Calu3 (cell line): ENCODE measurements at regions not wholly inside any gene's neighbourhood (a gene's known extent, or its start where the extent isn't known, plus 50 kb on each side); places are given as distances from the start of the nearest gene placed in this dataset.
"Not testable (repeated sequence)": the region's sequence is repeated elsewhere in the genome, so short reads cannot be mapped to it uniquely, and the experiment has no call there.

Experiments
- BruUV-seq: library from RNA; stranded (reverse); fragments of 400-500 nt; replicated peaks from 2 replicates; lab custom pipeline; 2021; lab: Mats Ljungman, UMichigan
- CTCF ChIA-PET: fragments of 300-600 bp; sonication (Branson Sonifier 250); formaldehyde crosslinking; loops from one replicate; lab custom pipeline; 2022; ENCODE audit warnings: antibody characterized with exemption; lab: Charles Lee
- DNase-seq: peaks from one replicate; pipeline ENCODE4 v3.0.0; 2022
- H3K27ac Mint-ChIP-seq: one replicate; pipeline ENCODE4 v1.8.0; 2022; ENCODE audit warnings: mixed read lengths; ENCODE audit not compliant: unreplicated experiment
- H3K27me3 Mint-ChIP-seq: one replicate; pipeline ENCODE4 v1.8.0; 2022; ENCODE audit warnings: mixed read lengths; ENCODE audit not compliant: unreplicated experiment
- H3K36me3 Mint-ChIP-seq: one replicate; pipeline ENCODE4 v1.8.0; 2022; ENCODE audit warnings: mild to moderate bottlenecking, moderate library complexity, mixed read lengths; ENCODE audit not compliant: insufficient read depth, unreplicated experiment
- H3K4me1 Mint-ChIP-seq: one replicate; pipeline ENCODE4 v1.8.0; 2022; ENCODE audit warnings: mild to moderate bottlenecking, low read depth, mixed read lengths; ENCODE audit not compliant: unreplicated experiment
- H3K4me3 Mint-ChIP-seq: one replicate; pipeline ENCODE4 v1.8.0; 2022; ENCODE audit warnings: mild to moderate bottlenecking, low read depth, moderate library complexity, mixed read lengths; ENCODE audit not compliant: unreplicated experiment
- H3K9me3 Mint-ChIP-seq: one replicate; pipeline ENCODE4 v1.8.0; 2022; ENCODE audit warnings: low read depth, mixed read lengths; ENCODE audit not compliant: unreplicated experiment
- CTCF ChIP-seq: fragments of 200-600 bp; IDR thresholded peaks from one replicate; pipeline ENCODE4 v1.8.0; 2022; ENCODE audit warnings: antibody characterized with exemption; ENCODE audit not compliant: unreplicated experiment
- intact Hi-C: fragments of 100-400 bp; cut with micrococcal nuclease; formaldehyde crosslinking; loops from one replicate; pipeline ENCODE4 v1.10.0; 2022; ENCODE audit not compliant: unreplicated experiment

GRCh38 chr18:35851286-35851970 lies 121.1 kb upstream of the RMP24 start:
- CTCF ChIA-PET, result no interaction called here

GRCh38 chr18:35852786-35853185 lies 119.7 kb upstream of the RMP24 start:
- Mint-ChIP-seq H3K4me1 (no peaks in the 10 kb centered on the region), H3K36me3 (no peaks in the 10 kb centered on the region), H3K9me3 (peaks cover 3% of the 10 kb centered on the region), H3K27ac (no peak overlapping the region), H3K27me3 (peaks cover 48% of the 10 kb centered on the region), H3K4me3 (no peak overlapping the region)
- no TSS peak for BruUV-seq
- CTCF ChIA-PET, result no interaction called here
- intact Hi-C loops, result loop anchor here (1.0 kb wide), 1 partner anchor 18 kb away; no protein-coding TSS in a partner anchor
- TF ChIP-seq CTCF, result no peak
- no peak for DNase-seq

More at GRCh38 chr18:35851286-35851970, 121.1 kb upstream of the RMP24 start:
- Mint-ChIP-seq H3K27ac (no peak overlapping the region), H3K9me3 (peaks cover 3% of the 10 kb centered on the region), H3K27me3 (peaks cover 40% of the 10 kb centered on the region), H3K36me3 (no peaks in the 10 kb centered on the region), H3K4me1 (no peaks in the 10 kb centered on the region), H3K4me3 (no peak overlapping the region)
- no TSS peak for BruUV-seq
- TF ChIP-seq CTCF, result no peak
- DNase-seq, result no peak
- intact Hi-C loops, result no loop called here

- intact Hi-C loops, result no loop called here
- no TSS peak for BruUV-seq
- Mint-ChIP-seq H3K4me3 (no peak overlapping the region), H3K4me1 (no peaks in the 10 kb centered on the region), H3K27me3 (peaks cover 55% of the 10 kb centered on the region), H3K27ac (no peak overlapping the region), H3K36me3 (no peaks in the 10 kb centered on the region), H3K9me3 (peaks cover 5% of the 10 kb centered on the region)
- no peak for TF ChIP-seq CTCF
- CTCF ChIA-PET, result no interaction called here
- DNase-seq, result no peak
Measured at GRCh38 chr18:35854095-35854494, 118.4 kb upstream of the RMP24 start.

GRCh38 chr18:35856178-35856577 lies 116.3 kb upstream of the RMP24 start:
- Mint-ChIP-seq H3K4me1 (no peaks in the 10 kb centered on the region), H3K4me3 (no peak overlapping the region), H3K9me3 (peaks cover 6% of the 10 kb centered on the region), H3K27ac (no peak overlapping the region), H3K36me3 (no peaks in the 10 kb centered on the region), H3K27me3 (peaks cover 73% of the 10 kb centered on the region)
- no TSS peak for BruUV-seq
- CTCF ChIA-PET, result no interaction called here
- intact Hi-C loops, result no loop called here
- TF ChIP-seq CTCF, result no peak
- DNase-seq, result no peak

GRCh38 chr18:35856721-35857120 lies 115.8 kb upstream of the RMP24 start:
- not testable (repeated sequence) for H3K4me3 Mint-ChIP-seq

GRCh38 chr18:35857581-35857980 lies 114.9 kb upstream of the RMP24 start:
- CTCF ChIA-PET, result interaction anchor here (0.6 kb wide), 1 partner anchor 14 kb away, joined by 6 read pairs; no protein-coding TSS in a partner anchor
- H3K4me1 Mint-ChIP-seq, DNase-seq, H3K9me3 Mint-ChIP-seq, H3K27ac Mint-ChIP-seq, H3K4me3 Mint-ChIP-seq, intact Hi-C loops, BruUV-seq, H3K36me3 Mint-ChIP-seq: not testable (repeated sequence)
- H3K27me3 Mint-ChIP-seq, result peaks cover 74% of the 10 kb centered on the region

More at GRCh38 chr18:35856721-35857120, 115.8 kb upstream of the RMP24 start:
- BruUV-seq, CTCF ChIA-PET, H3K4me1 Mint-ChIP-seq, H3K36me3 Mint-ChIP-seq, intact Hi-C loops, DNase-seq, H3K27ac Mint-ChIP-seq, H3K9me3 Mint-ChIP-seq: not testable (repeated sequence)
- H3K27me3 Mint-ChIP-seq, result peaks cover 75% of the 10 kb centered on the region
